ENCODE measurements at regions not wholly inside any gene's neighbourhood (a gene's known extent, or its start where the extent isn't known, plus 50 kb on each side); places are given as distances from the start of the nearest gene placed in this dataset.

GRCh38 chr11:110027627-110028371 is 65.4 kb upstream of the ZC3H12C start:
- intact Hi-C loops (cut with DNase I) = no loop called here
- no peak for DNase-seq (ENCODE audit: low spot score)

- DNase-seq (ENCODE audit: low spot score) = no peak
- intact Hi-C loops (cut with DNase I) = no loop called here
Measured at GRCh38 chr11:110028921-110029320, 64.3 kb upstream of the ZC3H12C start.

GRCh38 chr11:110029714-110030113 is 63.5 kb upstream of the ZC3H12C start:
- intact Hi-C loops (cut with DNase I) = no loop called here
- no peak for DNase-seq (ENCODE audit: low spot score)

- intact Hi-C loops (cut with DNase I) = no loop called here
- no peak for DNase-seq (ENCODE audit: low spot score)
Measured at GRCh38 chr11:110031171-110031570, 62.0 kb upstream of the ZC3H12C start.

- intact Hi-C loops (cut with DNase I) = no loop called here
Measured at GRCh38 chr11:110032259-110032658, 60.9 kb upstream of the ZC3H12C start.

GRCh38 chr11:110032957-110033570 is 60.1 kb upstream of the ZC3H12C start:
- no peak for DNase-seq (ENCODE audit: low spot score)
- intact Hi-C loops (cut with DNase I) = no loop called here

More at GRCh38 chr11:110032259-110032658, 60.9 kb upstream of the ZC3H12C start:
- no peak for DNase-seq (ENCODE audit: low spot score)

- intact Hi-C loops (cut with DNase I) = no loop called here
- DNase-seq (ENCODE audit: low spot score) = no peak
Measured at GRCh38 chr11:110034806-110035205, 58.4 kb upstream of the ZC3H12C start.

- DNase-seq (ENCODE audit: low spot score) = no peak
- intact Hi-C loops (cut with DNase I) = no loop called here
Measured at GRCh38 chr11:110035357-110035756, 57.8 kb upstream of the ZC3H12C start.

GRCh38 chr11:110038201-110038600 is 55.0 kb upstream of the ZC3H12C start:
- intact Hi-C loops (cut with DNase I) = no loop called here
- no peak for DNase-seq (ENCODE audit: low spot score)
